ENCODE measurements at regions not wholly inside any gene's neighbourhood (a gene's known extent, or its start where the extent isn't known, plus 50 kb on each side); places are given as distances from the start of the nearest gene placed in this dataset.

- Histone ChIP-seq H3K79me2 (ENCODE audit: insufficient read depth, low read length) (no peaks in the 10 kb centered on the region), H3K4me3 (ENCODE audit: low read length, poor library complexity, severe bottlenecking) (no peak overlapping the region), H3K9me2 (replicated peaks; ENCODE audit: low read depth, low read length) (no peaks in the 10 kb centered on the region), H3F3A (ENCODE audit: low read depth) (no peaks in the 10 kb centered on the region), H3K36me3 (ENCODE audit: insufficient read depth, low read length) (no peaks in the 10 kb centered on the region), H3K9me3 (ENCODE audit: insufficient read depth, low read depth, low read length) (no peaks in the 10 kb centered on the region), H4K20me1 (ENCODE audit: insufficient read depth, low read length, poor library complexity, severe bottlenecking) (no peaks in the 10 kb centered on the region), H3K9ac (ENCODE audit: low read depth, low read length, poor library complexity, severe bottlenecking) (no peak overlapping the region), H3K27me3 (ENCODE audit: insufficient read depth, low read length, poor library complexity, severe bottlenecking) (no peaks in the 10 kb centered on the region), H3K4me1 (ENCODE audit: insufficient read depth, low read length, poor library complexity, severe bottlenecking) (no peaks in the 10 kb centered on the region), H3K4me2 (ENCODE audit: low read depth, low read length, poor library complexity, severe bottlenecking) (no peak overlapping the region), H2AFZ (ENCODE audit: low read length) (no peak overlapping the region)
- TF ChIP-seq EZH2phosphoT487 (IDR thresholded peaks at IDR 0.05; ENCODE audit: borderline replicate concordance) (no peak), CTCF (conservative IDR thresholded peaks at IDR 0.05; ENCODE audit: low read length) (no peak)
Observed at GRCh38 chr21:35792569-35793305, 267.6 kb downstream of the SETD4 start.

- Histone ChIP-seq H3K9me3 (ENCODE audit: insufficient read depth, low read depth, low read length) (no peaks in the 10 kb centered on the region), H3K9ac (ENCODE audit: low read depth, low read length, poor library complexity, severe bottlenecking) (no peak overlapping the region), H3K4me1 (ENCODE audit: insufficient read depth, low read length, poor library complexity, severe bottlenecking) (no peaks in the 10 kb centered on the region), H4K20me1 (ENCODE audit: insufficient read depth, low read length, poor library complexity, severe bottlenecking) (no peaks in the 10 kb centered on the region), H2AFZ (ENCODE audit: low read length) (no peak overlapping the region), H3K4me2 (ENCODE audit: low read depth, low read length, poor library complexity, severe bottlenecking) (no peak overlapping the region), H3K79me2 (ENCODE audit: insufficient read depth, low read length) (no peaks in the 10 kb centered on the region), H3K36me3 (ENCODE audit: insufficient read depth, low read length) (no peaks in the 10 kb centered on the region), H3K27me3 (ENCODE audit: insufficient read depth, low read length, poor library complexity, severe bottlenecking) (no peaks in the 10 kb centered on the region), H3K9me2 (replicated peaks; ENCODE audit: low read depth, low read length) (no peaks in the 10 kb centered on the region), H3F3A (ENCODE audit: low read depth) (no peaks in the 10 kb centered on the region), H3K4me3 (ENCODE audit: low read length, poor library complexity, severe bottlenecking) (no peak overlapping the region)
- no peak for TF ChIP-seq EZH2phosphoT487 (IDR thresholded peaks at IDR 0.05; ENCODE audit: borderline replicate concordance)
- no peak for TF ChIP-seq CTCF (conservative IDR thresholded peaks at IDR 0.05; ENCODE audit: low read length)
Observed at GRCh38 chr21:35791541-35792325, 268.6 kb downstream of the SETD4 start.

- no peaks in the 10 kb centered on the region for H3K4me1 ChIP-seq (ENCODE audit: insufficient read depth, low read length, poor library complexity, severe bottlenecking)
- no peak overlapping the region for H3K4me2 ChIP-seq (ENCODE audit: low read depth, low read length, poor library complexity, severe bottlenecking)
Observed at GRCh38 chr21:35783721-35784120, 276.6 kb downstream of the SETD4 start.

More at GRCh38 chr21:35783721-35784120, 276.6 kb downstream of the SETD4 start:
- Histone ChIP-seq H3K4me3 (ENCODE audit: low read length, poor library complexity, severe bottlenecking) (no peak overlapping the region), H3F3A (ENCODE audit: low read depth) (no peaks in the 10 kb centered on the region), H3K36me3 (ENCODE audit: insufficient read depth, low read length) (no peaks in the 10 kb centered on the region), H3K9ac (ENCODE audit: low read depth, low read length, poor library complexity, severe bottlenecking) (no peak overlapping the region), H2AFZ (ENCODE audit: low read length) (no peak overlapping the region), H3K27me3 (ENCODE audit: insufficient read depth, low read length, poor library complexity, severe bottlenecking) (no peaks in the 10 kb centered on the region), H4K20me1 (ENCODE audit: insufficient read depth, low read length, poor library complexity, severe bottlenecking) (no peaks in the 10 kb centered on the region), H3K9me3 (ENCODE audit: insufficient read depth, low read depth, low read length) (no peaks in the 10 kb centered on the region), H3K9me2 (replicated peaks; ENCODE audit: low read depth, low read length) (no peaks in the 10 kb centered on the region), H3K79me2 (ENCODE audit: insufficient read depth, low read length) (no peaks in the 10 kb centered on the region)
- TF ChIP-seq CTCF (conservative IDR thresholded peaks at IDR 0.05; ENCODE audit: low read length) (no peak), EZH2phosphoT487 (IDR thresholded peaks at IDR 0.05; ENCODE audit: borderline replicate concordance) (no peak)
